ENCODE measurements at regions not wholly inside any gene's neighbourhood (a gene's known extent, or its start where the extent isn't known, plus 50 kb on each side); places are given as distances from the start of the nearest gene placed in this dataset.

GRCh38 chr7:20506175-20506574, 109.3 kb upstream of the ABCB5 start:
- Histone ChIP-seq H3K4me1 (ENCODE audit: control insufficient read depth, insufficient read depth, low read length) (no peaks in the 10 kb centered on the region), H3K27me3 (ENCODE audit: control insufficient read depth, insufficient read depth, low read length) (no peaks in the 10 kb centered on the region), H3K27ac (ENCODE audit: insufficient read depth, low read length) (no peak overlapping the region), H3K9me1 (ENCODE audit: insufficient read depth, low read length) (no peaks in the 10 kb centered on the region), H3K9me3 (ENCODE audit: control insufficient read depth, insufficient read depth, low read length) (no peaks in the 10 kb centered on the region; the same call in 1 of the 2 replicates), H3K9ac (ENCODE audit: low read depth, low read length) (no peak overlapping the region), H4K5ac (ENCODE audit: low read depth, low read length) (no peak overlapping the region), H3K79me1 (ENCODE audit: low read depth in 1 of 2, low read length in 2 of 2) (no peaks in the 10 kb centered on the region), H3K4me3 (ENCODE audit: insufficient read depth, low read depth, low read length) (no peak overlapping the region), H2BK5ac (ENCODE audit: low read depth, low read length, poor library complexity, severe bottlenecking) (no peak overlapping the region), H2BK15ac (ENCODE audit: low read depth, low read length) (no peak overlapping the region), H2AK9ac (replicated peaks; ENCODE audit: low read depth, low read length, poor library complexity) (no peak overlapping the region), H2BK120ac (ENCODE audit: low read depth, low read length) (no peak overlapping the region), H4K8ac (ENCODE audit: low read depth in 2 of 2, low read length in 2 of 2) (no peak overlapping the region), H3K4ac (ENCODE audit: low read depth, low read length) (no peak overlapping the region), H2BK20ac (ENCODE audit: low read depth, low read length) (no peak overlapping the region), H2AFZ (replicated peaks; ENCODE audit: low read length, poor library complexity) (no peak overlapping the region), H3K18ac (ENCODE audit: low read depth, low read length) (no peak overlapping the region), H2AK5ac (ENCODE audit: low read depth, low read length) (no peak overlapping the region), H4K91ac (ENCODE audit: insufficient read depth, low read depth, low read length) (no peak overlapping the region), H3K14ac (replicated peaks; ENCODE audit: low read depth, low read length) (no peak overlapping the region), H3K56ac (ENCODE audit: extremely low read depth, insufficient read depth, low read length) (no peak overlapping the region), H4K20me1 (ENCODE audit: insufficient read depth, low read length) (no peaks in the 10 kb centered on the region), H3K36me3 (ENCODE audit: control insufficient read depth, insufficient read depth, low read length) (no peaks in the 10 kb centered on the region), H3K23ac (ENCODE audit: low read depth, low read length) (no peak overlapping the region), H3K4me2 (ENCODE audit: low read depth, low read length) (no peak overlapping the region)
- WGBS, 2 experiments (ENCODE audit: extremely low coverage in 2 of 2, insufficient read length in 1 of 2), result 100% methylated on average over 1 of the region's 2 CpGs; no CpG with 5 or more reads in 1 of the 2 experiments
- intact Hi-C loops (cut with micrococcal nuclease) (no loop called here), in situ Hi-C loops (cut with MboI; ENCODE audit: low sequenced_read_pairs) (no loop called here), dilution Hi-C loops (cut with HindIII; ENCODE audit: low sequenced_read_pairs, unreplicated experiment) (no loop called here)
- ChIA-PET CTCF (no interaction called here), POLR2A (ENCODE audit: unreplicated experiment) (no interaction called here)
- ATAC-seq (ENCODE audit: low read depth), result no peak
- TF ChIP-seq RCOR1 (IDR thresholded peaks at IDR 0.05; ENCODE audit: insufficient replicate concordance, low read length), result no peak
- no peak for TF ChIP-seq BHLHE40 (IDR thresholded peaks at IDR 0.05; ENCODE audit: low read depth, low read length)
- TF ChIP-seq CTCF (conservative IDR thresholded peaks at IDR 0.05; ENCODE audit: low read depth, low read length), result no peak
- no peak for TF ChIP-seq CEBPB (IDR thresholded peaks at IDR 0.05; ENCODE audit: low read depth, low read length)
- no peak for TF ChIP-seq USF2 (IDR thresholded peaks at IDR 0.05; ENCODE audit: low read depth, low read length)
- no peak for TF ChIP-seq ELK1 (IDR thresholded peaks at IDR 0.05; ENCODE audit: borderline replicate concordance, low read depth, low read length)
- TF ChIP-seq RAD21 (IDR thresholded peaks at IDR 0.05; ENCODE audit: low read length), result no peak
- no peak for TF ChIP-seq POLR2A (IDR thresholded peaks at IDR 0.05; ENCODE audit: low read depth, low read length)
- no peak for TF ChIP-seq MAFK (IDR thresholded peaks at IDR 0.05; ENCODE audit: low read depth, low read length)
- TF ChIP-seq MAZ (IDR thresholded peaks at IDR 0.05; ENCODE audit: borderline replicate concordance, low read depth, low read length), result no peak
- TF ChIP-seq NFE2L2 (IDR thresholded peaks at IDR 0.05; ENCODE audit: low read depth, low read length), result no peak
- TF ChIP-seq RFX5 (IDR thresholded peaks at IDR 0.05; ENCODE audit: low read depth, low read length), result no peak
- TF ChIP-seq FOS (IDR thresholded peaks at IDR 0.05; ENCODE audit: low read depth, low read length), result no peak
- TF ChIP-seq SMC3 (IDR thresholded peaks at IDR 0.05; ENCODE audit: low read depth, low read length), result no peak
- no peak for TF ChIP-seq CHD1 (IDR thresholded peaks at IDR 0.05; ENCODE audit: low read depth, low read length)
- TF ChIP-seq MXI1 (IDR thresholded peaks at IDR 0.05; ENCODE audit: borderline replicate concordance, low read depth, low read length), result no peak
- DNase-seq, result no peak
- BruUV-seq (replicated peaks), result no TSS peak
